Fibroblast of skin of abdomen (primary cell): ENCODE measurements at regions not wholly inside any gene's neighbourhood (a gene's known extent, or its start where the extent isn't known, plus 50 kb on each side); places are given as distances from the start of the nearest gene placed in this dataset.

Source experiments
- DNase-seq: peaks from one replicate; pipeline ENCODE4 v3.0.0-alpha.2; 2013

DNA sequence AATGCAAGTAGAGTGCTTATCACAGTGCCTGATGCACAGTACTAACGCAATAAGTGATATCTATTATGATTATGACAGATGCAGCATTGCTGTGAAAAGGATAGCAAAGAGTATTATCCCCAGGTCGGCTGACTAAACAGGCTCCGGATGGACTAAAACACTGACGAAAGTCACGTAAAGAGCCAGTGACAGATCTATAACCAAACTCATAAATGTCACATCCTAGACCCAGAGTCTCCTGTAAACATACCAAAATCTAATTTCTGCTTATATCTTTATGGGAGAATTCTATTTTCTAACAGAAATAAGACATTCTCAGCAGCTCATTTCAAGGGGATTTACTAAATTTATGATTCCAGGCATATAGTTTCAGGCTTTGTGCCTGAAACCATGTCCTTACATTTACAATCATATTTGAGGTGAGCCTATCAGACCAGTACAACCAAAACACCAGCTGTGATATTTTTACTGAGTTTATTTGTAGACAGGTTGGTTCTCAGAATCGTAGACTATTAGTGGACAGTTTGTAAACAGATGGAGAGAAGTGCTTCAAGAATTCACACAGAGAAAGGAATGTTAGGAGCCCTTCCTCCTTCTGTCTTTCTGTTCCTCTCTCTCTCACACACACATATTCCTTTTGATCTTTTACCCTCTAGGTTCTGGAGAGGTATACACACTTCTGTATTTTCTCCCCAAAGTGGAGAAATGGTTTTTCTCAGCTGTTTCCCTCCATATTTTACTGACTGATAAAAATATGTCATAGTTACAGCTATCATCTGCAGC is 52.4 kb upstream of the WDR26 start:
- no peak for DNase-seq

DNA sequence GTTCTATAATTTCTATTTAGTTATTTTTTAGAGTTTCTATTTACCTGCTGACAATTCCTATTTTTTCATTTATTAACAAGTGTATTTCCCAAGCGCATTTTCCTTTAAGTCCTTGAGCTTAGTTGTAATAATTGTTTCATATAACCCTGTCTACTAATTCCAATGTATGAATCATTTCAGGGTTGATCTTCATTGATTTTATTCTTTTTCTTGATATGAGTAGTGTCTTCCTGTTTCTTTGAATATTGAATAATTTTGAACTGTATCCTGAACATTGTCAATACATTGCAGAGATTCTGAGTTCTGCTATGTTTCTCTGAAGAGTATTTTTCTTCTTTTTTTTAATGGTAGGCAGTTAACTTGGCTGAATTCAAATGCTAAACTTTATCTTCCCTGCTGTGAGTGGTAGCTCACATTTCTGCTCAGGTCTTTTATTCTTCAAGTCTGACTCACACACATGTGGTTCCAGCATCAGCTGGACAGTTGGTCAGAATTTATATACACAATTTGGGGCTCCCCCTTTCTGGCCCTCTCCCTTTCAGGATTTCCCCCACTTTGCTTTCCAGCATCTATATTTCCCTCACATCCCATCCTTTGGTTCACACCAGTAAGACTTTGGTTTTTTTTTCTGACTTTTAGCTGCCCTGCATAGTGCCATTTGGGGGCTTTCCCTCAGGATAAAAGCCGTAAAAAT is 54.4 kb upstream of the WDR26 start:
- no peak for DNase-seq

DNA sequence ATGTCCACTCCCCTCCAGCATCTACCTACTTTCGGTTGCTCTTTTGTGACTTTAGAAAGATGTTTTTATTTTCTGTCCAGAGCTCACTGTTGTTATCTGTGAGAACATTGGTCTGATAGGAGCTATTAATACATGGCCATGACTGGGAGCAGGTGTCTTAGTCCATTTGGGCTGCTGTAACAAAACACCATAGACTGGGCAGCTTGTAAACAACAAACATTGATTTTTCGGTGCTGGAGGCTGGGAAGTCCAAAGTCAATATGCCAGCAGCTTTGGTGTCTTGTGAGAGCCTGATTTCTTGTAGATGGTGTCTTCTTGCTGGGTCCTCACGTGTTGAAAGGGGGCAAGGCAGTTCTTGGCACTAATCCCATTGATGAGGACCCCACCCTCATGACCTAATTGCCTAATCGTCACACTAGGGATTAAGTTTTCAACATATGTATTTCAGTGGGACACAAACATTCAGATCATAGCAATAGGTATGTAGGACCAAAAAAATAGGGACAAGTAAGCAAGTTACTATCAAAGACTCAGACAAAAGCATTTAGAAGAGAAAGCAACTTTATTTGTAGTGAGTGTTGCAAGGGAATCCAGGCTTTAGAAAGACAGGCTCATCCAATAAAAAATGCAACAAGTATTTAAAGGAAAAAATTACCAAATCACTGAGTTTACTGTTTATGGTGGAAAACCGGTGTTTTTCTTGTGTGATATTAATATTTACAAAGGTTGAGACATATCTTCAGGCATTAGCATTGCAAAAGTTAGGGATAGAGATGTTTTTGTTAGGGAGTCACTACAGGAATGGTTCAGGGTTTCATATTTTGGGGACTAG is 55.2 kb upstream of the WDR26 start:
- DNase-seq: no peak

DNA sequence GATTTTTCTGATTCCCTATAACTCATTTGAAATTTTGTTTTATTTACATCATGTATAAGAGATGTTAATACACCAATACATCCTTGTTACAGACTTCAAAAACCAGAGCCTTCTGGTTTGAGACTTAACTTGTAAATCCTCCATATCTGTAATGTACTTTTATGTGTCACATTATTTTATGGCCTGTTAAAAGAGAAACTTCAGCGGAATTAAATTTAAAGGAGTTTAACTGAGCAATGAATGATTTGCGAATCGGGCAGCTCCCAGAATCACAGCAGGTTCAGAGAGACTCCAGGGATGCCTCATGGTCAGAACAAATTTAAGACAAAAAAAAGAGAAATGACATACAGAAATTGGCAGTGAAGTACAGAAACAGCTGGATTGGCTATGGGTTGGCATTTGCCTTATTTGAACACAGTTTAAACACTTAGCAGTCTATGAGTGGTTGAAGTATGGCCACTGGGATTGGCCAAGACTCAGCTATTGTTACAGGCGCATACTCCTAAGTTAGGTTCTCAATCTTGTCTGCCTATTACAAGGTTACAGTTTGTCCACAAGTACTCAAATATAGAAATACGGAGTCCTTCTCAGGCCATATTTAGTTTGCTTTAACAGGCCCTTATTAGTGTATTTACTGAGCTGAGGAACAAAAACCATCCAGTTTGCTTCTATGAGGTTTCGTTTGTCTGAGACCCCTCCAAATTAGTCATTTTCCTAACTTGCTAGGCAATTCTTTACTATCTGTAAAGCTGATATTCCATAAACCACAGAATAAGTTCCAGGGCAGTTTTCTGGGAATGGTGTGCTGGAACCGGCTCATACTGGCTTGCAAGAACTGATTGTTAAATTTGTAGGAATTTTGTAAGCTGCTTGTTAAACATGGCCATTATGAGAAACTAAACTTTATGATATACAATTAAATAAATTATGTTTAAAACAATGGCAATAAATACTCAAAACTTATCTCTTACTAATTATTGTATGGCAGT is 56.2 kb upstream of the WDR26 start:
- no peak for DNase-seq

DNA sequence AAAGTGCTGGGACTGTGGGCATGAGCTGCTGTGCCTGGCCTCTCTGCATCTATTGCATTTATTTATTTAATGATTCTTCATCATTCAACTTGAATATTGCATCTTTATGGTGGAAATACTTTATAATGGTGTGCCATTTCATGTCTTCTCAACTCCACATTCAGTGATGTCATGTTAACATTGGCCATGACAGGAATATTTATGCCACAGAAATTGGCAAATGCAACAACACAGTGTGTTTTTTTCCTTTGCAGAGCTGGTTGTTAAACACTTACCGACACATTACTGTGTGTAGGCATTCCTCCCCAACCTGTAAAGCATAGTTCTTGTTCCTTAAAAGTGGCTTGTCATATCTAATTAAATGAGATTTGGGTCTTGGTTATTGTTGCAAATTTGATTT is 57.4 kb upstream of the WDR26 start:
- no peak for DNase-seq

DNA sequence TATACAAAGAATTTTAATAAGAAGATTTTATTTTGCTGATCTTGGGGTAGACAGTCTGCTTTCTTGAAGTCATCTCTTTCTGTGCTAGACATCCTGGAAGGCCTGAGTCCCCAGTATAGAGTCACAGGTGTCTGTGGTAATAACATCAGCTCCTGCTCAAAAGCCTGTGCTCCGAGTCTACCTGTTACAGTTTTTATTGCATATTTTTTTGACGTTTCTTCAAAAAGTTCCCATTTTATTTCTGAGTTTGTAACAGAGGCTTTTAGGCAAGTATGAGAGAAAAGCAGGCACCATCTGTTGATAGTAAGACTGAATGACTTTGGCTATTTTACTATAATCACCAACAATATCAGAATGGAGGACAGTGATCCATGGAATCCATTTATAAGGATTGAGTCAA is 58.0 kb upstream of the WDR26 start:
- DNase-seq: no peak

DNA sequence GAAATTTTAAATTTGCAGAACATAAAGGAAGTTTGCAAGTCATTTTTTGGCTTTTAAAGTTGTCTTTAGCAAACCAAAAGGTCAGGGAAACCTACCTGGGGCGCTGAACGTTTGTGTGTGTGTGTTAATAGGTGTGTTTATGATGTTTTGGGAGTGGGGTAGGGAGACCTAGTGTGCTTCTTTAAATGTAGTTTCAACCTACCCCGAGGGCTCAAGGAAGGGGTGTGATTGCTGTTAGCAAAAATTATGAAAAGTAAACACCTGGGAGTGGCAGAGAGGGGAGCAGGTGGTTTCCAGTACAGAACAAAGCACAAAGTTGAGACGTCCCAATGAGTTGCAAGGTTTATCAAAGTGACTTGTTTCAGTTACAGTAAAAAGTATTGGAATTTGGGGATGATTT is 58.7 kb upstream of the WDR26 start:
- no peak for DNase-seq

DNA sequence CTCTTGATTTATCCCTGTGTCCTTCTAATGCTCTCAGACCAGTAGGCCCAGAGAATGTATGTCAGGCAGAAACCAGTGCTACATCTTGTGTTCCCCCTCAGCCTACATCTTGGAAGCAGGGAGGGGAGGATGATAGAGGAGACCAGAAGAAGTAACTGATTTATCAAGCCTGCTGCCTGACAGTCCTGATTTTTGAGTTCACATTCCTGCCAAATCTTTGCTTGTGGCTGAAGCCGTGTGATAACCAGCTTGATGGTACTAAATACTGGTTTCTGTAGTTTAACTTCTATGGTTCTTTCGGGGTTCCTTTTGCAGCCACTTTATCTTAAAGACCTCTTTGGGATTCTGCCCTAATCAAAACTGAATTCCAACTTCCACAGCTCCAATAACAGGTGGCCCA is 59.7 kb upstream of the WDR26 start:
- no peak for DNase-seq

DNA sequence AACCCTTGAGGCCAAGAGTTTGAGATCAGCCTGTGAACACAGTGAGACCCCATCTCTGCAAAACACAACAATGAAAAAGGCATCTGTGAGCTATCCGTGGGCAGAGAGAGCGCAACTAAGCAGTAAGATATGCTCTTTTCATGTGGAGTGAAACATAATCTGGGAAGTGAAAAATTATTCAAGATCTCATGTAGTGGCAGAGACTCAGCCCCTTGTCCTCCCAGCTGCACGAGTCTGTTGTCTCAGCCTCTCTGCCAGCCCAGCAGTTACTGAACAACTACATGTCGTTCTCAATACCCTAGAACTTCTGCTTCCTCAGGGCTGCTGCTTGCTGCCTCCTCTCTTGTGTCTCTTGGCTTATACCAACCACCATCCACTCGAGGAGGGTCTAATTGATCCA is 61.3 kb upstream of the WDR26 start:
- DNase-seq: no peak

DNA sequence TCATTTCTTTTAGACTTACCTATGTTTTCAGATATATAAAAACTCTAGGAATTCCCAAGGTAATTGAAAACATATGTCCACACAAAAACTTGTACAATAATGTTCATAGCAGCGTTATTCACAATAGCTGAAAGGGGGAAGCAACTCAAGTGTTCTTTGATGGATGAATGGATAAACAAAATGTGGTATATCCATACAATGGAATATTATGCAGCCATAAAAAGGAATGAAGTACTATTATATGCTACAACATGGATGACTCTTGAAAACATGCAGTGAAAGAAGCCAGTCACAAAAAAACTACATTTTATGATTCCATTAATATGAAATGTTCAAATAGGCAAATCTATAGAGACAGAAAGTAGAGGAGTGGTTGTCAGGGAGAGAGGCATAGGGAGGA is 62.2 kb upstream of the WDR26 start:
- DNase-seq: no peak

DNA sequence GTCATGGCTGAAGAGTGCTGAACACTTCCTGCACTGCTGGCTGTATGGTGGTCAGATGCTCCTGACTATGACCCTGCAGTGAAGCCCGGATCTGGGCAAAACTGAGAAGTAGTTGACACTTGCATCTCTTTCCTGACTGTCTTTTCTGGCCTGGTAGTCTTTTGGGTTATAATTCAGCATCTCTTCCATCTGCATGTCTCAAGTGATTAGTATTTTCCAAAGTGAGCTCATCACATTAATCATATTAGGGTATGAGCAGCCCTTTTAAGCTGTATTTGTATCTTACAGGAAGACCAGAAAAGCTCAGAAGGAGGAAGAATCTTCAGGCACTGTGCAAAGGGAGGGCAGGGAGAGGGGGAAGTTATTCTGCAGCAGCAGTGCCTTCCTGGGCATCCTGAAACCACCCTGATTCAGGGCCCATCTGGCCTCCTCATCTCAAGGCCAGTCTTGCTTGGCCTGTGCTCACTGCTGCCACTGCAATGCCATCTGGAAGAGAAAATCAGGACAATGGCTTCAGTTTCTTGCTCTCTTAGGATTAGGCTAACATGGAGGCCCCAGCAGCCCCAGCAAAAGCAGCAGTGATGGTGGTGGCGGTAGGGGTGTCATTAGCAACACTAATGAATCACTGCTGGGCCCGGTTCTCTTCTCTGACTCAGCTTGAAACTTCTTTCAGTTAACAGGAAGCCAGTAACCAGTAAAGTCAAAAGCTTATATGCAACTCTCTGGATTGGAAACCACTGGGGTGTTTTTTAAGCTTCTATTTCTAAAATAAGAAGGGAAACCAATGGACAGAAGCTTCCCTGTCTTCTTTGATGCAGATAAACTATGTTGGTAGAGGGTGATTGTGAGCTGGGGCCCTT is 63.3 kb upstream of the WDR26 start:
- DNase-seq: peak; percentile 87

DNA sequence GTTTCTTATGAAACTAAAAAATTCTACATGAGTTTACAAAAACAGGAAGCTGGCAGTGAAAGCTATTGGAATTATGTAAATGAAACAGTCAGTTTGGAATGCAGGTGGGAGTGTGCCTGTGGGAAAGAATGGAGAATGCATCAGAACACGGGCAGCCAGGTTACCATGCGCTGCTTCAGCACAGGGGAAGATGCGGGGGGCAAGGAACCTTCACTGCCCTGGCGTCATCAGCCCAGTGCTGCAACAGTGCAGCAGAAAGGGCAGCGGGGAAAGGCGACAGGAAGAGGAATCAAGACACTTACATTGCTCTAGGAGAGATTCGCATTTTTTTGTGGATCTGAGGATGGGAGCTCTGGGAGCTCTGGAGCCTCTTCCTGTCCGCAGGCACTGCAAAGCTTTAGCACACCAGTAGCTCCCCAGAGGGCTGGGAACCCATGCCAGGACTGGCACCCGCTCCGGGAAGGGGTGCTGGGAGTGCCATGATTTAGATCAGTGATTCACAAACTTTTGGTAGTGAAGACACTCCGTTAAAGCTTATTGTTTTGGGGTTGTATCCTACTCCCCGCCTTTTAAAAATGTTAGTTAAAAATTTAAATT is 64.1 kb upstream of the WDR26 start:
- DNase-seq: peak; percentile 71

DNA sequence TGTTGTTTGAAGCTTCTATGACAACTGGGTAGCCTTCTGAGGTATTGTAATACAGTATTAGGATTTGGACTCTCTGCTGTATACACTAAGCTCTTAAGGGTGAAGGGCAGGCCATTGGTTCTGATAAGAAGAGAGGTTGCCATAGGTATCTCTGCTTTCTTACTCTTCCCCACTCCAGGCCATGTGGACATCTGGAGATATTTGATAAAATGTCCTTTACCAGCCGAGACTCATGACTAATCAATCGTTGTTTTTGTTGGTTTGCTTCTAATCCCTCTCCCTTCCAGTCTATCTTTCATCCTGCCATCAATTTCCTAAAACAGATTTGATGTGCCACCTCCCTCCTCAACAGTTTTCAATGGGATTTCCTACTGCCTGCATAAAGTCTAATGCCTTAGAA is 64.6 kb upstream of the WDR26 start:
- peak; percentile 37 for DNase-seq

DNA sequence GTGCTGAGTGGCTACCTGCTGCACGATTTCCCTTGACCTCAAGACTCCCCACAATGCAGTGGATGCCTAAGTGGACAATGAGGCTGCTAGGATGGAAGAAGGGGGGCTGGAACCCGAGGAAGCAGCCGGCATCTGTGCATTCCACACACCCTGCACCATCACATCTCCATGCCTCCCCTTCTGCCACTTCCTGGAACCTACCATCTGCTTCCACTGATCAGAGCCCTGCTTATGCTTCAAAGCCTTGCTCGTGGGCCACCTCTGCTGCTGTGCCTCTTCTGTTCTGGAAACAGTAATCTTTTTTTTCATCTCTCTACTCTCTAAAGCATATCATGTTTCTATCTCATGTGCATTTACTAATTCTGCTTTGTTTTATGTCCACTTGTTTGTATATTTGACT is 66.2 kb upstream of the WDR26 start:
- no peak for DNase-seq

DNA sequence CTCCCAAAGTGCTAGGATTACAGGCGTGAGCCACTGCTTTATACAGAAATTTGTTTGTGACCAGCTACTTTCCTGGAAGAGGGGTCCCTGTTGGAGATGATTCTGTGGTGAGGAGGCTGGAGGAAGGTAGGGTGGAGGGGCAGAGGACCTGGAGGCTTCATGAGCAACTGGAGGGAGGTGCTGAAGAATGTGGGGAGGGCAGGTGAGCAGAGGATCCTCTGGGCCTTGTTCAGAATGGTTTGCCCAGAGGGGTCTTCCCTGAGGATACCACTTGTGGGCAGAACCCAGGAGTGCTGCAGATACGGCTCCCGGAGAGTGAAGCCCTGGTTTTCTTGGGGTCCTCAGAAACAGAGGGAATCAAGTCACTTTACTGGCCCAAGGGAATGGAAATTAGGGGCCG is 67.2 kb upstream of the WDR26 start:
- no peak for DNase-seq

DNA sequence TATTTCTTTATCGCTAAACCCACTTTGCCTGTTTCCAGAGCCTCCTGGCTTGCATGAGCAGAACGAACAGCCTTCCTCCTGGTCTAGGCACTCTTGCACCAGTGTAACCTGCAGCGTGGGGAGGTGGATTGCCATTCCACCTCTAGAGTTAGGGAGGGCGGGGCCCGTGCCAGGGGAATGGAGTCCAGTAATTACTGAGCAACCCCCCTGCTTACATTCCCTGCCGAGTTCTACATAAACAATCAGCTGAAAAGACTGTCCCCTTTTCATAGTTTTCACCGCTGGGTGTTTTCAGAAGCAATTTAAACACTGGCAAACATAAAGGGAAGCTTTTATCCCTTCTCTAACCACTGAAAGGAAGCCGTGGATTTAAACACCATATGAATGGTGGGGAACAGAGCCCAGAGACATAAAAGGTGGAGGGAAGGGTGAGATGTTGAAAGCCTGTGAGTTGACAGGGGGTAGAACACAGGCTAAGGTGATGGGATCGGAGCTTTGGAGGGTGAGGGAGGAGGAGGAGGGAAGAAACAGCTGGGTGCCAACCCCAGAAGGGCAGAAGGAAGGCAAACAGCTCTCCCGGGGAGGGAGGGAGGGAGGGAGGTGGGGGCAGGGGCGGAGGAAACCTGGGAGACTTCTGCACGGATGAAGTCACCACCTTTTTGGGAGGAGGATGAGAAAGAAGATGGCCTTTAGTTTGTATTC is 68.0 kb upstream of the WDR26 start:
- no peak for DNase-seq

DNA sequence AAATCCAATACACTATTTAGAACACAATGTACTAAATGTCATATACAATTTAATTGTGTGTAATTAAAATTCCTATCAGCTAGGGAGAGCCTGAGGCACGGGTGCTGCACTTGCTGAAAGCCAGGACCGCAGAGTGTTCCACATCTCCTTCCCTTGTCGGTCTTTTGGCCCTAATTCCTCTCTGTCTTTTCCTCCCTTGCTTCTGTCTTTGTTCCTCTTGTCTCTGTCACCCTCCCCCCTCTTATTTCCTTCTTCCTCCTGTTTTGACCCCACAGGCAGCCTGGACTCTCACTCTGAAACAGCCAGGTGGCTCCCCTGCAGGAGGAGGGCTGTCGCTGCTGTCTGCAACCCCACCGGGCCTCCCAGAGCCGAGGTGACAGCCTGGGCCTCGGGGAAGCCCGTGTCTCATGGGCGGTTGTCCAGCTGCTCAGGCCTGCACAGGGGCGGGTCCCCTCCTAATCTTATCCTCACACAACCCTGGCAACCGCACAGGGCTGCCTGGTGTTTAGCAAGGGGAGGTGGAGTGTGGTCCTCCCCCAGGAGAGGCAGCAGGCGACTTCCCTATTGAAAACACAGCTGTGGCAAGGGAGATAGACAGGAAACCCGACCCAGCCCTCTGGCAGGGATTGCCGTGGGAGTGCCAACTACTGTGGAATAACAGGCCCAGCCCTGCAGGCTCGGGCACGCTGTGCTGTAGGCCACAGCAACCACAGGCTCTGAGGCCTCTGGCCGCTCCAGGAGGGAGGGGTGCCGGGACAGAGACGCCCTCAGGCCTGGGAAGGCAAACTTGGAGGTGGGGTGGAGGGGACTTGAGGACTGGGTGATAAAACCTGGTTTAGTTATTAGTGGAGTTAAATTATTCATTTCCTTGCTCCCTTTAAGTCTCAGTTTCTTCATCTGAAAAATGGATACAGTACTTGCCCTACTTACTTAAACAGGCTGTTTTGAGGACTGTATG is 68.8 kb upstream of the WDR26 start:
- DNase-seq: peak; percentile 69

DNA sequence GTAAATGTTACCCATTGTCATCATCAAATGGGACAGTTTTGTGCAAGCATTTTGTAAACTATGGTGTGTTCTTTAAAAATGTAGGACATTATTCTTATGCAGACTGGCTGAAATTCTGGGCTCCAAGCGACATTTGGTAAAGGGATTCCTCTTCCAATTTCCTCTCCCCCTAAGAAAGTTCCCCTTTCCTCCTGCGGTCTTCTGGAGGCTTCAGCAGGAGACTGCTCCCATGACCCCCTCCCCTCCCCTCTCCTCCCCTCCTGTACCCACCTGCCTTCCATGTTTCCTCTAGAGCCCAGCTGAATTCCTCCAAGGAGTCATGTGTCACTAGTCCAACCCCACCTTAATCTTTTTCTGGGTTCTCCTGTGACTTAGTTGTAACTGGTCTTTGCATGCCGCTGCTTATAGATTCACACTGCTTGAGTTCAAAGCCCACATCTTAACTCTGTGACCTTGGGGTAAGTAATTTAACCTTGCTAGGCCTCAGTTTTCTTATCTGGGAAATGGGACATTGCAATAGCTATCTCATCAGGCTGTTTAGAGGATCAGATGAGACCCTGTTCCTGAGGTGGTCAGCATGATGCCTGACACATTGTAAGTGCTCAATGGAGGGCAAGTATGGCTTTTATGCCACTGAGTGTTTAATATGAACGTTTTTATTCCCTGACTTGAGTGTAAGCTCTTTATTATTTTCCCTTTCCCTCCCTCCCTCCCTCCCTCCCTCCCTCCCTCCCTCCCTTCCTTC is 69.9 kb upstream of the WDR26 start:
- no peak for DNase-seq
